Prostate gland (tissue), 2 donors: ENCODE measurements at regions not wholly inside any gene's neighbourhood (a gene's known extent, or its start where the extent isn't known, plus 50 kb on each side); places are given as distances from the start of the nearest gene placed in this dataset.

ENCODE experiments used
- DNase-seq: peaks from one replicate; pipeline ENCODE4 v3.0.0-alpha.2; 2019; ENCODE audit warnings: low spot score
- H3K27ac ChIP-seq, 2 donors: fragments of 200-600 bp; sonication (generic); 2 replicates each; pipeline ENCODE4 v1.5.1; 2017 to 2019
- H3K27me3 ChIP-seq: fragments of 200-600 bp; sonication (generic); replicated peaks from 2 replicates; pipeline ENCODE4 v1.5.1; 2019; ENCODE audit not compliant: insufficient read depth
- H3K36me3 ChIP-seq, 2 donors: fragments of 200-600 bp; sonication (generic); 1 replicate in 1 of 2; 2 replicates in 1 of 2; pipeline versions ENCODE4 v1.5.1 to v1.8.1; 2017 to 2019
- H3K4me1 ChIP-seq: fragments of 200-600 bp; sonication (generic); replicated peaks from 2 replicates; pipeline ENCODE4 v1.5.1; 2019
- H3K4me3 ChIP-seq, 2 donors: fragments of 200-600 bp; sonication (generic); 2 replicates each; pipeline ENCODE4 v1.5.1; 2017 to 2019
- H3K9me3 ChIP-seq: fragments of 200-600 bp; sonication (generic); 2 replicates; pipeline ENCODE4 v1.5.1; 2017
- CTCF ChIP-seq, 4 experiments: fragments of 200-600 bp in 2 of 4; fragments of 450-650 bp in 2 of 4; sonication (generic) in 2 of 4; IDR thresholded peaks; 1 replicate in 3 of 4; 2 replicates in 1 of 4; pipeline ENCODE4 v1.5.1; 2016 to 2019; ENCODE audit warnings: antibody characterized with exemption in 4 of 4, mild to moderate bottlenecking in 2 of 4, moderate library complexity in 2 of 4
- POLR2A ChIP-seq: fragments of 450-650 bp; IDR thresholded peaks from one replicate; pipeline ENCODE4 v1.6.1; 2016; ENCODE audit warnings: antibody characterized with exemption, mild to moderate bottlenecking
- POLR2AphosphoS5 ChIP-seq: sonication (generic); formaldehyde crosslinking; IDR thresholded peaks from one replicate; pipeline ENCODE4 v1.6.1; 2017; ENCODE audit warnings: antibody characterized with exemption
- WGBS: methylation state at CpG from one replicate; pipeline ENCODE4 v1.1.5; 2018; 5-methylcytosine and 5-hydroxymethylcytosine counted together
- intact Hi-C: fragments of 100-400 bp; cut with DNase I; formaldehyde crosslinking; loops from one replicate; pipeline ENCODE4 v1.14.2; 2022

- DNase-seq, result peak; percentile 67
- Histone ChIP-seq H3K4me3 (no peak overlapping the region), H3K27ac (no peak overlapping the region), H3K4me1 (no peaks in the 10 kb centered on the region), H3K27me3 (no peaks in the 10 kb centered on the region), H3K9me3 (no peaks in the 10 kb centered on the region), H3K36me3 (no peaks in the 10 kb centered on the region)
- WGBS, result 5% methylated on average over 2 of the region's 2 CpGs
- intact Hi-C loops, result no loop called here
- TF ChIP-seq POLR2AphosphoS5 (peak; percentile 59), CTCF (IDR thresholded peaks at IDR 0.05) (no peak)
Measured at GRCh38 chr6:78511009-78511408, 356.3 kb upstream of the IRAK1BP1 start.

GRCh38 chr6:78513856-78514255 lies 353.5 kb upstream of the IRAK1BP1 start:
- intact Hi-C loops, result no loop called here
- no peaks in the 10 kb centered on the region for H3K27me3 ChIP-seq
- no peaks in the 10 kb centered on the region for H3K36me3 ChIP-seq
- no peak for DNase-seq
- no peak overlapping the region for H3K27ac ChIP-seq
- H3K4me3 ChIP-seq, result no peak overlapping the region
- no peaks in the 10 kb centered on the region for H3K4me1 ChIP-seq
- no peaks in the 10 kb centered on the region for H3K9me3 ChIP-seq
- TF ChIP-seq POLR2AphosphoS5 (no peak), CTCF (IDR thresholded peaks at IDR 0.05) (no peak), POLR2A (no peak)
- WGBS, result 89% methylated on average over 2 of the region's 2 CpGs

GRCh38 chr6:78515271-78515670 lies 352.1 kb upstream of the IRAK1BP1 start:
- Histone ChIP-seq H3K9me3 (no peaks in the 10 kb centered on the region), H3K4me3 (no peak overlapping the region), H3K27ac (no peak overlapping the region), H3K4me1 (no peaks in the 10 kb centered on the region), H3K27me3 (no peaks in the 10 kb centered on the region), H3K36me3 (no peaks in the 10 kb centered on the region)
- no peak for TF ChIP-seq POLR2A
- TF ChIP-seq POLR2AphosphoS5, result no peak
- no peak for TF ChIP-seq CTCF (IDR thresholded peaks at IDR 0.05)
- 21% methylated on average over 2 of the region's 2 CpGs for WGBS
- no peak for DNase-seq
- intact Hi-C loops, result no loop called here

- no peaks in the 10 kb centered on the region for H3K9me3 ChIP-seq
- no peaks in the 10 kb centered on the region for H3K27me3 ChIP-seq
- no peak overlapping the region for H3K4me3 ChIP-seq
- TF ChIP-seq CTCF (IDR thresholded peaks at IDR 0.05), result no peak
- TF ChIP-seq POLR2AphosphoS5, result no peak
- TF ChIP-seq POLR2A, result no peak
- no peak overlapping the region for H3K27ac ChIP-seq
- intact Hi-C loops, result no loop called here
- H3K4me1 ChIP-seq, result no peaks in the 10 kb centered on the region
- H3K36me3 ChIP-seq, result no peaks in the 10 kb centered on the region
- WGBS, result 52% methylated on average over 2 of the region's 2 CpGs
- no peak for DNase-seq
Measured at GRCh38 chr6:78517399-78517798, 350.0 kb upstream of the IRAK1BP1 start.

GRCh38 chr6:78523622-78524021 lies 343.7 kb upstream of the IRAK1BP1 start:
- no peak overlapping the region for H3K4me3 ChIP-seq
- H3K27ac ChIP-seq, result no peak overlapping the region
- no peaks in the 10 kb centered on the region for H3K27me3 ChIP-seq
- TF ChIP-seq POLR2AphosphoS5, result no peak
- no peak for TF ChIP-seq POLR2A
- TF ChIP-seq CTCF (IDR thresholded peaks at IDR 0.05), result no peak
- no peak for DNase-seq
- no peaks in the 10 kb centered on the region for H3K9me3 ChIP-seq
- intact Hi-C loops, result no loop called here
- H3K36me3 ChIP-seq, result no peaks in the 10 kb centered on the region
- H3K4me1 ChIP-seq, result no peaks in the 10 kb centered on the region
